LNCAP (cell line): ENCODE measurements at regions not wholly inside any gene's neighbourhood (a gene's known extent, or its start where the extent isn't known, plus 50 kb on each side); places are given as distances from the start of the nearest gene placed in this dataset.

Experiments
- CTCF ChIP-seq: fragments of 450-650 bp; IDR thresholded peaks from 2 replicates; pipeline ENCODE4 v1.5.1; 2017; ENCODE audit warnings: mild to moderate bottlenecking

GRCh38 chr6:91754691-91755090 is 1167.8 kb upstream of the MAP3K7 start:
- no peak for TF ChIP-seq CTCF

GRCh38 chr6:91751526-91751925 is 1164.7 kb upstream of the MAP3K7 start:
- no peak for TF ChIP-seq CTCF

GRCh38 chr6:91744566-91744965 is 1157.7 kb upstream of the MAP3K7 start:
- no peak for TF ChIP-seq CTCF

- no peak for TF ChIP-seq CTCF
These were observed 1156.9 kb upstream of the MAP3K7 start for GRCh38 chr6:91743756-91744155.

GRCh38 chr6:91731939-91732338 is 1145.1 kb upstream of the MAP3K7 start:
- TF ChIP-seq CTCF, result no peak

- no peak for TF ChIP-seq CTCF
These were observed 1143.8 kb upstream of the MAP3K7 start for GRCh38 chr6:91730710-91731109.

- TF ChIP-seq CTCF, result no peak
These were observed 1133.5 kb upstream of the MAP3K7 start for GRCh38 chr6:91720324-91720723.

GRCh38 chr6:91719414-91719813 is 1132.5 kb upstream of the MAP3K7 start:
- no peak for TF ChIP-seq CTCF
